Left ventricle myocardium inferior (tissue), 1 donor: ENCODE measurements at regions not wholly inside any gene's neighbourhood (a gene's known extent, or its start where the extent isn't known, plus 50 kb on each side); places are given as distances from the start of the nearest gene placed in this dataset.

Experiments used
- DNase-seq: peaks from one replicate; pipeline ENCODE4 v3.0.0-alpha.2; 2020
- H3K27ac ChIP-seq: fragments of 200-600 bp; replicated peaks from 2 replicates; pipeline ENCODE4 v1.8.0; 2021
- H3K27me3 ChIP-seq: fragments of 200-600 bp; 2 replicates; pipeline ENCODE4 v1.8.0; 2021; ENCODE audit warnings: low read depth
- H3K36me3 ChIP-seq: fragments of 200-600 bp; 2 replicates; pipeline ENCODE4 v1.8.0; 2021
- H3K4me1 ChIP-seq: fragments of 200-600 bp; 2 replicates; pipeline ENCODE4 v1.8.0; 2021
- H3K4me3 ChIP-seq: fragments of 200-600 bp; 2 replicates; pipeline ENCODE4 v1.8.0; 2021; ENCODE audit warnings: mild to moderate bottlenecking, moderate library complexity
- H3K9me3 ChIP-seq: fragments of 200-600 bp; replicated peaks from 2 replicates; pipeline ENCODE4 v1.8.0; 2021
- CTCF ChIP-seq: fragments of 200-600 bp; IDR thresholded peaks from 2 replicates; pipeline ENCODE4 v1.8.0; 2021; ENCODE audit warnings: antibody characterized with exemption, mild to moderate bottlenecking, borderline replicate concordance
- intact Hi-C: fragments of 100-400 bp; cut with micrococcal nuclease; formaldehyde crosslinking; loops from one replicate; pipeline ENCODE4 v1.11.0; 2022
- donor health status: DM: no; HTN: yes; CAD: no; lungs with severe emphysema.

- Histone ChIP-seq H3K27me3 (no peaks in the 10 kb centered on the region), H3K4me1 (no peaks in the 10 kb centered on the region), H3K27ac (no peak overlapping the region), H3K4me3 (no peak overlapping the region), H3K36me3 (no peaks in the 10 kb centered on the region), H3K9me3 (peaks cover 13% of the 10 kb centered on the region)
- intact Hi-C loops: no loop called here
- no peak for DNase-seq
- no peak for TF ChIP-seq CTCF
Measured at GRCh38 chr2:31710121-31710520, 129.4 kb upstream of the SRD5A2 start.

- Histone ChIP-seq H3K27me3 (no peaks in the 10 kb centered on the region), H3K36me3 (no peaks in the 10 kb centered on the region), H3K27ac (no peak overlapping the region), H3K4me1 (no peaks in the 10 kb centered on the region), H3K4me3 (no peak overlapping the region), H3K9me3 (peaks cover 3% of the 10 kb centered on the region)
- no peak for DNase-seq
- no peak for TF ChIP-seq CTCF
- intact Hi-C loops: no loop called here
Measured at GRCh38 chr2:31707992-31708391, 127.3 kb upstream of the SRD5A2 start.

- no peak for DNase-seq
- Histone ChIP-seq H3K4me3 (no peak overlapping the region), H3K27ac (no peak overlapping the region), H3K9me3 (peaks cover 25% of the 10 kb centered on the region), H3K36me3 (no peaks in the 10 kb centered on the region), H3K4me1 (no peaks in the 10 kb centered on the region), H3K27me3 (no peaks in the 10 kb centered on the region)
- intact Hi-C loops: no loop called here
- no peak for TF ChIP-seq CTCF
Measured at GRCh38 chr2:31704561-31705212, 123.9 kb upstream of the SRD5A2 start.

GRCh38 chr2:31703253-31703652 lies 122.5 kb upstream of the SRD5A2 start:
- no peak for TF ChIP-seq CTCF
- Histone ChIP-seq H3K27ac (no peak overlapping the region), H3K4me1 (no peaks in the 10 kb centered on the region), H3K27me3 (no peaks in the 10 kb centered on the region), H3K36me3 (no peaks in the 10 kb centered on the region), H3K9me3 (peaks cover 39% of the 10 kb centered on the region), H3K4me3 (no peak overlapping the region)
- DNase-seq: no peak
- intact Hi-C loops: no loop called here

- intact Hi-C loops: no loop called here
- no peak for TF ChIP-seq CTCF
- Histone ChIP-seq H3K4me1 (no peaks in the 10 kb centered on the region), H3K27ac (no peak overlapping the region), H3K27me3 (no peaks in the 10 kb centered on the region), H3K9me3 (peaks cover 81% of the 10 kb centered on the region), H3K4me3 (no peak overlapping the region), H3K36me3 (peaks cover under 1% of the 10 kb centered on the region)
- DNase-seq: no peak
Measured at GRCh38 chr2:31698722-31699121, 118.0 kb upstream of the SRD5A2 start.
